GM12878 (cell line): ENCODE measurements at regions not wholly inside any gene's neighbourhood (a gene's known extent, or its start where the extent isn't known, plus 50 kb on each side); places are given as distances from the start of the nearest gene placed in this dataset.

Source experiments
- ASH2L ChIP-seq: fragments of 300-600, 200-600 bp; sonication (generic); IDR thresholded peaks from 2 replicates; pipeline ENCODE4 v1.6.1; 2017; ENCODE audit warnings: low read depth, mild to moderate bottlenecking, borderline replicate concordance
- DPF2 ChIP-seq: fragments of 450-650 bp; IDR thresholded peaks from 2 replicates; pipeline ENCODE4 v1.6.1; 2017; ENCODE audit warnings: mild to moderate bottlenecking
- EED ChIP-seq: sonication (generic); IDR thresholded peaks from 2 replicates; pipeline ENCODE4 v1.6.1; 2016; ENCODE audit warnings: antibody characterized with exemption, low read depth
- EP300 ChIP-seq, 2 experiments: fragments of 150-350 bp in 1 of 2; IDR thresholded peaks; 2 replicates each; pipeline ENCODE4 v1.6.1; 2011 to 2012; ENCODE audit warnings: low read depth in 2 of 2, low read length in 2 of 2, borderline replicate concordance in 1 of 2, improper control_type of control experiment in 1 of 2, inconsistent platforms in 1 of 2; ENCODE audit not compliant: control insufficient read depth in 1 of 2
- EZH2 ChIP-seq: IDR thresholded peaks from 2 replicates; pipeline ENCODE4 v1.6.1; 2012; ENCODE audit warnings: low read depth, mild to moderate bottlenecking, control low read depth, inconsistent platforms, low read length, borderline replicate concordance; ENCODE audit not compliant: control insufficient read depth
- FOS ChIP-seq: IDR thresholded peaks from 3 replicates; pipeline ENCODE4 v1.6.1; 2011; ENCODE audit warnings: borderline replicate concordance; ENCODE audit not compliant: insufficient read length; ENCODE audit errors: extremely low read depth
- GABPA ChIP-seq: IDR thresholded peaks from 2 replicates; pipeline ENCODE4 v1.6.1; 2014; ENCODE audit warnings: antibody characterized with exemption, low read depth, mild to moderate bottlenecking, inconsistent platforms
- IKZF2 ChIP-seq, 2 experiments: fragments of 450-650 bp; IDR thresholded peaks; 2 replicates each; pipeline ENCODE4 v1.6.1; 2017; ENCODE audit warnings: mild to moderate bottlenecking in 2 of 2, moderate library complexity in 2 of 2
- KDM1A ChIP-seq: fragments of 200-600 bp; sonication (generic); IDR thresholded peaks from 2 replicates; pipeline ENCODE4 v1.6.1; 2016; ENCODE audit warnings: borderline replicate concordance
- MEF2A ChIP-seq: IDR thresholded peaks from 2 replicates; pipeline ENCODE4 v1.6.1; 2011; ENCODE audit warnings: low read depth, mild to moderate bottlenecking, low read length, moderate library complexity; ENCODE audit not compliant: insufficient read depth
- MTA2 ChIP-seq: fragments of 450-650 bp; IDR thresholded peaks from 2 replicates; pipeline ENCODE4 v1.6.1; 2016; ENCODE audit warnings: low read depth, mild to moderate bottlenecking, moderate library complexity
- NFIC ChIP-seq: IDR thresholded peaks from 2 replicates; pipeline ENCODE4 v1.6.1; 2012; ENCODE audit warnings: low read depth, mild to moderate bottlenecking, inconsistent platforms, low read length, moderate library complexity
- PAX5 ChIP-seq: IDR thresholded peaks from 2 replicates; pipeline ENCODE4 v1.6.1; 2011; ENCODE audit warnings: low read depth, low read length, borderline replicate concordance
- PML ChIP-seq: IDR thresholded peaks from 2 replicates; pipeline ENCODE4 v1.6.1; 2012; ENCODE audit warnings: low read length, inconsistent platforms
- POLR2AphosphoS5 ChIP-seq: IDR thresholded peaks from 2 replicates; pipeline ENCODE4 v1.6.1; 2011; ENCODE audit warnings: mild to moderate bottlenecking, low read length, inconsistent platforms
- RELA ChIP-seq: fragments of 450-650 bp; IDR thresholded peaks from 2 replicates; pipeline ENCODE4 v1.8.0; 2014; ENCODE audit warnings: borderline replicate concordance; ENCODE audit not compliant: partially characterized antibody
- SMAD1 ChIP-seq: fragments of 450-650 bp; IDR thresholded peaks from 2 replicates; pipeline ENCODE4 v1.6.1; 2018; ENCODE audit warnings: mild to moderate bottlenecking, low read depth; ENCODE audit not compliant: partially characterized antibody
- SRF ChIP-seq, 2 experiments: IDR thresholded peaks; 2 replicates each; pipeline ENCODE4 v1.6.1; 2011; ENCODE audit warnings: low read depth in 2 of 2, low read length in 2 of 2, mild to moderate bottlenecking in 1 of 2, moderate library complexity in 1 of 2
- ZBED1 ChIP-seq: IDR thresholded peaks from 2 replicates; pipeline ENCODE4 v1.6.1; 2016; ENCODE audit warnings: borderline replicate concordance
- ZNF207 ChIP-seq: fragments of 450-650 bp; IDR thresholded peaks from 2 replicates; pipeline ENCODE4 v1.6.1; 2014; ENCODE audit warnings: antibody characterized with exemption, mild to moderate bottlenecking, borderline replicate concordance
- TF ChIP-seq, protein P1 (sequence below): IDR thresholded peaks from 2 replicates; pipeline ENCODE4 v1.6.1; 2012; ENCODE audit warnings: improper control_type of control experiment, low read depth, low read length; ENCODE audit not compliant: insufficient replicate concordance
- TF ChIP-seq, protein P2 (sequence below): IDR thresholded peaks from 2 replicates; pipeline ENCODE4 v1.6.1; 2012; ENCODE audit warnings: low read depth, low read length, improper control_type of control experiment
- TF ChIP-seq, protein P3 (sequence below): fragments of 450-650 bp; IDR thresholded peaks from 2 replicates; pipeline ENCODE4 v1.6.1; 2017; ENCODE audit warnings: low read depth, mild to moderate bottlenecking, moderate library complexity

DNA sequence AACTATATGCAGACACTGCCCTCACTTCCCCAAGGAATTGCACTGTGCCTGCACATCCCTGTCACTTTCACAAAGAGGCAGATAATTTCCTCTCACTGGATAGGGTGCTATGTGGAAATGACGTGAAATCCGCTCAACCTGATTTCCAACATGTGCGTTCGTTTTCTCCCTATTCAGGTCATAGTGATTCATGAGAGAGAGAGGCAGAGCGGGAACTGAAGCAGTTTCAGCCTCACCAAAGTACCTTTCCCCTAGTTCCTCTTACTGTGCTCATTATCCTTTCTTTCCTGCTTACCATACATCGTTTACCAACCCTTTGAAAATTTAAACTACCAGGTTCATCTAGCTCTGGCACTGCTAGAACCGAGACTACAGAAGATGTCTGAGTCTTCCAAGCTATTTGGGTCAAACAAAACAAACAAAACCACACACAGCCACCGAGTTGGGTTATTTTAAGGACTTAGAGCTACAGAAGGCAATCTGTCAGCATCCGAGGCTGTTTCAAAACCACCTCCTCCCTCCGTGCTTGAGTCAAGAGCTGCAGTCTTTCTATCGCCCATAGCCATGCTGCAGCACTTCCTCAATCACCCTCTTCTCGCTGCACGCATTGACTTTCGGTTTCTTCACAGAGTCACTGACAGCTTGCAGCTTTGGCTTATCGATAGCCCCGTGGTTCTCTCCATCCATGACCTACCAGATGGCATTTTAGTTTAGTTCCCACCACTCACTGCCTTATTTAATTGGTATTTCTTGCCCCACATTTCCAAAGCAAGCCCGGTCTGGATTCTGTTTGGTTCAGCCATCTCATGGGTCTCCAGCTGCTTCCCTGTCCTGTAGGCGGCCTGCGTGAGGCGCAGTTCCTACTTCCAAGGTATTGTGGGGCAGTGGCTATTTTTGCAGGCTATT lies 1395.8 kb downstream of the EFNB2 start (continued):
- TF ChIP-seq, protein P1, sequence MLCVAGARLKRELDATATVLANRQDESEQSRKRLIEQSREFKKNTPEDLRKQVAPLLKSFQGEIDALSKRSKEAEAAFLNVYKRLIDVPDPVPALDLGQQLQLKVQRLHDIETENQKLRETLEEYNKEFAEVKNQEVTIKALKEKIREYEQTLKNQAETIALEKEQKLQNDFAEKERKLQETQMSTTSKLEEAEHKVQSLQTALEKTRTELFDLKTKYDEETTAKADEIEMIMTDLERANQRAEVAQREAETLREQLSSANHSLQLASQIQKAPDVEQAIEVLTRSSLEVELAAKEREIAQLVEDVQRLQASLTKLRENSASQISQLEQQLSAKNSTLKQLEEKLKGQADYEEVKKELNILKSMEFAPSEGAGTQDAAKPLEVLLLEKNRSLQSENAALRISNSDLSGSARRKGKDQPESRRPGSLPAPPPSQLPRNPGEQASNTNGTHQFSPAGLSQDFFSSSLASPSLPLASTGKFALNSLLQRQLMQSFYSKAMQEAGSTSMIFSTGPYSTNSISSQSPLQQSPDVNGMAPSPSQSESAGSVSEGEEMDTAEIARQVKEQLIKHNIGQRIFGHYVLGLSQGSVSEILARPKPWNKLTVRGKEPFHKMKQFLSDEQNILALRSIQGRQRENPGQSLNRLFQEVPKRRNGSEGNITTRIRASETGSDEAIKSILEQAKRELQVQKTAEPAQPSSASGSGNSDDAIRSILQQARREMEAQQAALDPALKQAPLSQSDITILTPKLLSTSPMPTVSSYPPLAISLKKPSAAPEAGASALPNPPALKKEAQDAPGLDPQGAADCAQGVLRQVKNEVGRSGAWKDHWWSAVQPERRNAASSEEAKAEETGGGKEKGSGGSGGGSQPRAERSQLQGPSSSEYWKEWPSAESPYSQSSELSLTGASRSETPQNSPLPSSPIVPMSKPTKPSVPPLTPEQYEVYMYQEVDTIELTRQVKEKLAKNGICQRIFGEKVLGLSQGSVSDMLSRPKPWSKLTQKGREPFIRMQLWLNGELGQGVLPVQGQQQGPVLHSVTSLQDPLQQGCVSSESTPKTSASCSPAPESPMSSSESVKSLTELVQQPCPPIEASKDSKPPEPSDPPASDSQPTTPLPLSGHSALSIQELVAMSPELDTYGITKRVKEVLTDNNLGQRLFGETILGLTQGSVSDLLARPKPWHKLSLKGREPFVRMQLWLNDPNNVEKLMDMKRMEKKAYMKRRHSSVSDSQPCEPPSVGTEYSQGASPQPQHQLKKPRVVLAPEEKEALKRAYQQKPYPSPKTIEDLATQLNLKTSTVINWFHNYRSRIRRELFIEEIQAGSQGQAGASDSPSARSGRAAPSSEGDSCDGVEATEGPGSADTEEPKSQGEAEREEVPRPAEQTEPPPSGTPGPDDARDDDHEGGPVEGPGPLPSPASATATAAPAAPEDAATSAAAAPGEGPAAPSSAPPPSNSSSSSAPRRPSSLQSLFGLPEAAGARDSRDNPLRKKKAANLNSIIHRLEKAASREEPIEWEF: peak; percentile 72
- TF ChIP-seq RELA: no peak
- TF ChIP-seq FOS: no peak
- peak; percentile 83 for TF ChIP-seq MEF2A
- peak; percentile 88 for TF ChIP-seq POLR2AphosphoS5
- TF ChIP-seq, protein P2, sequence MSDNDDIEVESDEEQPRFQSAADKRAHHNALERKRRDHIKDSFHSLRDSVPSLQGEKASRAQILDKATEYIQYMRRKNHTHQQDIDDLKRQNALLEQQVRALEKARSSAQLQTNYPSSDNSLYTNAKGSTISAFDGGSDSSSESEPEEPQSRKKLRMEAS: peak; percentile 48; the same call in 1 of the 2 replicates
- no peak for TF ChIP-seq ZNF207
- peak; percentile 70; the same call in 1 of the 2 replicates for TF ChIP-seq ZBED1
- TF ChIP-seq PAX5: peak; percentile 78; the same call in 1 of the 2 replicates
- TF ChIP-seq GABPA: peak; percentile 45
- peak; percentile 73 for TF ChIP-seq NFIC
- TF ChIP-seq DPF2: peak; percentile 43; the same call in 1 of the 2 replicates
- TF ChIP-seq SMAD1: no peak
- TF ChIP-seq PML: peak; percentile 75; the same call in 1 of the 2 replicates
- no peak for TF ChIP-seq KDM1A
- TF ChIP-seq MTA2: peak; percentile 45
- peak; percentile 37 to 51; a peak in 3 of 4 replicates for TF ChIP-seq IKZF2 (IDR thresholded peaks at IDR 0.05)
- 0 out of 4 replicates have a peak, but pooled peaks of 1 of the 2 experiments have one; percentile 37 for TF ChIP-seq EP300 (IDR thresholded peaks at IDR 0.05; ENCODE audit: borderline replicate concordance in 1 of 2, control insufficient read depth in 1 of 2, low read depth in 2 of 2, low read length in 2 of 2)
- peak; percentile 47; the same call in 1 of the 2 replicates for TF ChIP-seq ASH2L
- 0 out of 4 replicates have a peak, but pooled peaks of 1 of the 2 experiments have one; percentile 14 for TF ChIP-seq SRF (IDR thresholded peaks at IDR 0.05; ENCODE audit: low read depth in 2 of 2, low read length in 2 of 2)
- TF ChIP-seq EED: peak; percentile 56
- TF ChIP-seq EZH2: no peak
- TF ChIP-seq, protein P3, sequence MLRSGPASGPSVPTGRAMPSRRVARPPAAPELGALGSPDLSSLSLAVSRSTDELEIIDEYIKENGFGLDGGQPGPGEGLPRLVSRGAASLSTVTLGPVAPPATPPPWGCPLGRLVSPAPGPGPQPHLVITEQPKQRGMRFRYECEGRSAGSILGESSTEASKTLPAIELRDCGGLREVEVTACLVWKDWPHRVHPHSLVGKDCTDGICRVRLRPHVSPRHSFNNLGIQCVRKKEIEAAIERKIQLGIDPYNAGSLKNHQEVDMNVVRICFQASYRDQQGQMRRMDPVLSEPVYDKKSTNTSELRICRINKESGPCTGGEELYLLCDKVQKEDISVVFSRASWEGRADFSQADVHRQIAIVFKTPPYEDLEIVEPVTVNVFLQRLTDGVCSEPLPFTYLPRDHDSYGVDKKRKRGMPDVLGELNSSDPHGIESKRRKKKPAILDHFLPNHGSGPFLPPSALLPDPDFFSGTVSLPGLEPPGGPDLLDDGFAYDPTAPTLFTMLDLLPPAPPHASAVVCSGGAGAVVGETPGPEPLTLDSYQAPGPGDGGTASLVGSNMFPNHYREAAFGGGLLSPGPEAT: peak; percentile 61
